GM12872 (cell line): ENCODE measurements at regions not wholly inside any gene's neighbourhood (a gene's known extent, or its start where the extent isn't known, plus 50 kb on each side); places are given as distances from the start of the nearest gene placed in this dataset.

Experiments
- CTCF ChIP-seq: IDR thresholded peaks from 3 replicates; pipeline ENCODE4 v1.5.1; 2011; ENCODE audit warnings: low read depth, mild to moderate bottlenecking, low read length, moderate library complexity; ENCODE audit not compliant: insufficient read depth

- no peak for TF ChIP-seq CTCF
These were observed 109.4 kb downstream of the ARF6 start for GRCh38 chr14:50001999-50002925.

GRCh38 chr14:50002926-50003212, 110.0 kb downstream of the ARF6 start:
- TF ChIP-seq CTCF = no peak

GRCh38 chr14:50003213-50004021, 110.5 kb downstream of the ARF6 start:
- no peak for TF ChIP-seq CTCF

GRCh38 chr14:50006141-50006540, 110.2 kb downstream of the VCPKMT start:
- TF ChIP-seq CTCF = no peak

GRCh38 chr14:50007123-50007903, 109.1 kb downstream of the VCPKMT start:
- TF ChIP-seq CTCF = 0 out of 3 replicates have a peak, but pooled peaks have one; percentile 1

- no peak for TF ChIP-seq CTCF
These were observed 107.8 kb downstream of the VCPKMT start for GRCh38 chr14:50008562-50008961.

- no peak for TF ChIP-seq CTCF
These were observed 107.4 kb downstream of the VCPKMT start for GRCh38 chr14:50008974-50009373.
